Activated CD8-positive, alpha-beta memory T cell treated with anti-CD3 and anti-CD28 coated beads, Interleukin-2, amount 10 ng/mL, durations not matched to agents 7 days and 5 days (primary cell): ENCODE measurements at regions not wholly inside any gene's neighbourhood (a gene's known extent, or its start where the extent isn't known, plus 50 kb on each side); places are given as distances from the start of the nearest gene placed in this dataset.

ENCODE experiments used
- ATAC-seq: fragments of 150-1000 bp; cut with Tn5 transposase; one replicate; pipeline ENCODE4 v1.10.0; 2021; ENCODE audit warnings: moderate library complexity
- CTCF ChIA-PET: fragments of 350-600 bp; sonication (Branson Sonifier 250); formaldehyde crosslinking; loops from one replicate; lab custom pipeline; 2021; ENCODE audit warnings: antibody characterized with exemption; lab: Charles Lee
- DNase-seq: peaks from one replicate; pipeline ENCODE4 v3.0.0-alpha.2; 2020
- H3K27ac Mint-ChIP-seq: one replicate; pipeline ENCODE4 v1.8.0; 2021; ENCODE audit warnings: mild to moderate bottlenecking, mixed read lengths
- H3K27me3 Mint-ChIP-seq: one replicate; pipeline ENCODE4 v1.8.0; 2021; ENCODE audit warnings: mixed read lengths
- H3K36me3 Mint-ChIP-seq: one replicate; pipeline ENCODE4 v1.8.0; 2021; ENCODE audit warnings: mild to moderate bottlenecking, mixed read lengths
- H3K4me1 Mint-ChIP-seq: one replicate; pipeline ENCODE4 v1.8.0; 2021; ENCODE audit warnings: mixed read lengths
- H3K4me3 Mint-ChIP-seq: one replicate; pipeline ENCODE4 v1.8.0; 2021; ENCODE audit warnings: mild to moderate bottlenecking, moderate library complexity, mixed read lengths
- H3K9me3 Mint-ChIP-seq: one replicate; pipeline ENCODE4 v1.8.0; 2022; ENCODE audit warnings: low read depth, mixed read lengths

- Mint-ChIP-seq H3K4me1 (no peaks in the 10 kb centered on the region), H3K27ac (no peak overlapping the region), H3K27me3 (no peaks in the 10 kb centered on the region), H3K9me3 (no peaks in the 10 kb centered on the region), H3K4me3 (no peak overlapping the region), H3K36me3 (no peaks in the 10 kb centered on the region)
- DNase-seq = no peak
- ATAC-seq = no peak
- CTCF ChIA-PET = no interaction called here
These were observed 299.4 kb downstream of the ICE1 start for GRCh38 chr5:5721881-5722280.

- DNase-seq = no peak
- Mint-ChIP-seq H3K27me3 (no peaks in the 10 kb centered on the region), H3K36me3 (no peaks in the 10 kb centered on the region), H3K27ac (no peak overlapping the region), H3K9me3 (no peaks in the 10 kb centered on the region), H3K4me1 (no peaks in the 10 kb centered on the region), H3K4me3 (no peak overlapping the region)
- CTCF ChIA-PET = no interaction called here
- ATAC-seq = no peak
These were observed 296.8 kb downstream of the ICE1 start for GRCh38 chr5:5719292-5719691.

- Mint-ChIP-seq H3K27me3 (no peaks in the 10 kb centered on the region), H3K4me3 (no peak overlapping the region), H3K9me3 (no peaks in the 10 kb centered on the region), H3K27ac (no peak overlapping the region), H3K36me3 (no peaks in the 10 kb centered on the region), H3K4me1 (no peaks in the 10 kb centered on the region)
- DNase-seq (no peak), ATAC-seq (no peak)
- CTCF ChIA-PET = no interaction called here
These were observed 294.2 kb downstream of the ICE1 start for GRCh38 chr5:5716665-5717064.

- no peak overlapping the region for H3K27ac Mint-ChIP-seq
- H3K36me3 Mint-ChIP-seq = no peaks in the 10 kb centered on the region
- CTCF ChIA-PET = no interaction called here
- ATAC-seq (no peak), DNase-seq (no peak)
- H3K4me1 Mint-ChIP-seq = no peaks in the 10 kb centered on the region
- peaks cover 4% of the 10 kb centered on the region for H3K27me3 Mint-ChIP-seq
- no peak overlapping the region for H3K4me3 Mint-ChIP-seq
- H3K9me3 Mint-ChIP-seq = no peaks in the 10 kb centered on the region
These were observed 289.1 kb downstream of the ICE1 start for GRCh38 chr5:5711592-5711991.

- H3K9me3 Mint-ChIP-seq = no peaks in the 10 kb centered on the region
- no peak overlapping the region for H3K27ac Mint-ChIP-seq
- DNase-seq (no peak), ATAC-seq (no peak)
- H3K4me3 Mint-ChIP-seq = no peak overlapping the region
- peaks cover 4% of the 10 kb centered on the region for H3K27me3 Mint-ChIP-seq
- H3K4me1 Mint-ChIP-seq = no peaks in the 10 kb centered on the region
- CTCF ChIA-PET = no interaction called here
- no peaks in the 10 kb centered on the region for H3K36me3 Mint-ChIP-seq
These were observed 288.6 kb downstream of the ICE1 start for GRCh38 chr5:5711112-5711511.

- Mint-ChIP-seq H3K4me3 (no peak overlapping the region), H3K9me3 (no peaks in the 10 kb centered on the region), H3K27ac (no peak overlapping the region), H3K36me3 (no peaks in the 10 kb centered on the region), H3K4me1 (no peaks in the 10 kb centered on the region), H3K27me3 (peaks cover 4% of the 10 kb centered on the region)
- DNase-seq = no peak
- ATAC-seq = no peak
- CTCF ChIA-PET = no interaction called here
These were observed 288.0 kb downstream of the ICE1 start for GRCh38 chr5:5710471-5710870.

GRCh38 chr5:5708367-5708919 lies 286.0 kb downstream of the ICE1 start:
- CTCF ChIA-PET = no interaction called here
- H3K9me3 Mint-ChIP-seq = no peaks in the 10 kb centered on the region

GRCh38 chr5:5705010-5705409 lies 282.5 kb downstream of the ICE1 start:
- Mint-ChIP-seq H3K27ac (no peak overlapping the region), H3K4me3 (no peak overlapping the region), H3K36me3 (no peaks in the 10 kb centered on the region), H3K4me1 (no peaks in the 10 kb centered on the region), H3K27me3 (peaks cover 3% of the 10 kb centered on the region), H3K9me3 (no peaks in the 10 kb centered on the region)
- DNase-seq (no peak), ATAC-seq (no peak)
- CTCF ChIA-PET = no interaction called here

More at GRCh38 chr5:5708367-5708919, 286.0 kb downstream of the ICE1 start:
- DNase-seq = no peak
- H3K27ac Mint-ChIP-seq = no peak overlapping the region
- no peaks in the 10 kb centered on the region for H3K4me1 Mint-ChIP-seq
- ATAC-seq = no peak
- no peaks in the 10 kb centered on the region for H3K36me3 Mint-ChIP-seq
- H3K27me3 Mint-ChIP-seq = peaks cover 7% of the 10 kb centered on the region
- H3K4me3 Mint-ChIP-seq = no peak overlapping the region

GRCh38 chr5:5704352-5704751 lies 281.9 kb downstream of the ICE1 start:
- no peaks in the 10 kb centered on the region for H3K9me3 Mint-ChIP-seq
- no peak overlapping the region for H3K27ac Mint-ChIP-seq
- no peaks in the 10 kb centered on the region for H3K4me1 Mint-ChIP-seq
- no peak overlapping the region for H3K4me3 Mint-ChIP-seq
- H3K27me3 Mint-ChIP-seq = peaks cover 3% of the 10 kb centered on the region
- DNase-seq (no peak), ATAC-seq (no peak)
- no peaks in the 10 kb centered on the region for H3K36me3 Mint-ChIP-seq
- CTCF ChIA-PET = no interaction called here

- Mint-ChIP-seq H3K36me3 (no peaks in the 10 kb centered on the region), H3K9me3 (no peaks in the 10 kb centered on the region), H3K27ac (no peak overlapping the region), H3K4me3 (no peak overlapping the region), H3K4me1 (no peaks in the 10 kb centered on the region), H3K27me3 (peaks cover 3% of the 10 kb centered on the region)
- DNase-seq = no peak
- CTCF ChIA-PET = no interaction called here
- ATAC-seq = no peak
These were observed 280.5 kb downstream of the ICE1 start for GRCh38 chr5:5702934-5703333.

- Mint-ChIP-seq H3K4me1 (no peaks in the 10 kb centered on the region), H3K36me3 (no peaks in the 10 kb centered on the region), H3K9me3 (no peaks in the 10 kb centered on the region), H3K4me3 (no peak overlapping the region), H3K27me3 (peaks cover 3% of the 10 kb centered on the region), H3K27ac (no peak overlapping the region)
- ATAC-seq (no peak), DNase-seq (no peak)
- CTCF ChIA-PET = no interaction called here
These were observed 278.1 kb downstream of the ICE1 start for GRCh38 chr5:5700549-5700948.

GRCh38 chr5:5699062-5699461 lies 276.6 kb downstream of the ICE1 start:
- H3K36me3 Mint-ChIP-seq = no peaks in the 10 kb centered on the region
- ATAC-seq (no peak), DNase-seq (no peak)
- no peaks in the 10 kb centered on the region for H3K9me3 Mint-ChIP-seq
- peaks cover 3% of the 10 kb centered on the region for H3K27me3 Mint-ChIP-seq
- no peak overlapping the region for H3K4me3 Mint-ChIP-seq
- no peak overlapping the region for H3K27ac Mint-ChIP-seq
- CTCF ChIA-PET = no interaction called here
- no peaks in the 10 kb centered on the region for H3K4me1 Mint-ChIP-seq

- Mint-ChIP-seq H3K4me3 (no peak overlapping the region), H3K27me3 (peaks cover 3% of the 10 kb centered on the region), H3K9me3 (no peaks in the 10 kb centered on the region), H3K4me1 (no peaks in the 10 kb centered on the region), H3K36me3 (no peaks in the 10 kb centered on the region), H3K27ac (no peak overlapping the region)
- CTCF ChIA-PET = no interaction called here
- no peak for ATAC-seq
- DNase-seq = no peak
These were observed 272.8 kb downstream of the ICE1 start for GRCh38 chr5:5695266-5695665.

GRCh38 chr5:5688925-5689310 lies 266.4 kb downstream of the ICE1 start:
- no peaks in the 10 kb centered on the region for H3K4me1 Mint-ChIP-seq
- DNase-seq = no peak
- H3K4me3 Mint-ChIP-seq = no peak overlapping the region
- CTCF ChIA-PET = no interaction called here
- H3K9me3 Mint-ChIP-seq = no peaks in the 10 kb centered on the region
- peaks cover 13% of the 10 kb centered on the region for H3K27me3 Mint-ChIP-seq
- no peak overlapping the region for H3K27ac Mint-ChIP-seq
- no peaks in the 10 kb centered on the region for H3K36me3 Mint-ChIP-seq
- ATAC-seq = no peak
